CD4-positive, alpha-beta T cell (primary cell): ENCODE measurements at regions not wholly inside any gene's neighbourhood (a gene's known extent, or its start where the extent isn't known, plus 50 kb on each side); places are given as distances from the start of the nearest gene placed in this dataset.

Source experiments
- ATAC-seq: fragments of 200-7000 bp; cut with Tn5 transposase; one replicate; pipeline ENCODE4 v1.10.0; 2022; ENCODE audit warnings: mild to moderate bottlenecking; ENCODE audit not compliant: poor library complexity
- CTCF ChIA-PET: fragments of 350-600 bp; sonication (Branson Sonifier 250); formaldehyde crosslinking; loops from one replicate; lab custom pipeline; 2021; ENCODE audit warnings: antibody characterized with exemption, inconsistent platforms; lab: Charles Lee
- POLR2A ChIA-PET: fragments of 350-600 bp; sonication (Branson Sonifier 250); formaldehyde crosslinking; loops from one replicate; lab custom pipeline; 2021; ENCODE audit warnings: antibody characterized with exemption, inconsistent platforms; lab: Charles Lee
- DNase-seq, 14 experiments: peaks; one replicate each; pipeline ENCODE4 v3.0.0-alpha.2; 2013 to 2020; ENCODE audit warnings: mixed read lengths in 2 of 14
- H3K27ac ChIP-seq, 2 donors: one replicate each; pipeline versions ENCODE4 v1.5.1 to v1.7.0; 2013; ENCODE audit warnings: low read length in 2 of 2, low read depth in 1 of 2, mild to moderate bottlenecking in 1 of 2
- H3K27me3 ChIP-seq, 2 experiments: 1 replicate in 1 of 2; 2 replicates in 1 of 2; pipeline versions ENCODE4 v1.6.1 to v1.7.0; 2013; ENCODE audit warnings: low read length in 2 of 2, control low read depth in 1 of 2, mild to moderate bottlenecking in 1 of 2, moderate library complexity in 1 of 2; ENCODE audit not compliant: insufficient read depth in 2 of 2, control insufficient read depth in 1 of 2
- H3K36me3 ChIP-seq: one replicate; pipeline ENCODE4 v1.6.1; 2013; ENCODE audit warnings: low read length, control low read depth; ENCODE audit not compliant: insufficient read depth
- H3K4me1 ChIP-seq: one replicate; pipeline ENCODE4 v1.6.1; 2013; ENCODE audit warnings: low read length, control low read depth; ENCODE audit not compliant: insufficient read depth
- H3K4me3 ChIP-seq: one replicate; pipeline ENCODE4 v1.5.1; 2013; ENCODE audit warnings: mild to moderate bottlenecking, low read length, moderate library complexity
- H3K9me3 ChIP-seq, 2 experiments: 1 replicate in 1 of 2; 2 replicates in 1 of 2; pipeline versions ENCODE4 v1.6.1 to v1.7.0; 2013; ENCODE audit warnings: low read length in 2 of 2, mild to moderate bottlenecking in 2 of 2, control low read depth in 1 of 2, moderate library complexity in 1 of 2; ENCODE audit not compliant: control insufficient read depth in 1 of 2, insufficient read depth in 1 of 2
- H3K27ac Mint-ChIP-seq: one replicate; pipeline ENCODE4 v1.8.0; 2020; ENCODE audit warnings: mixed read lengths
- H3K27me3 Mint-ChIP-seq: one replicate; pipeline ENCODE4 v1.8.0; 2021; ENCODE audit warnings: mixed read lengths
- H3K36me3 Mint-ChIP-seq: one replicate; pipeline ENCODE4 v1.8.0; 2021; ENCODE audit warnings: low read depth, mixed read lengths
- H3K4me1 Mint-ChIP-seq: one replicate; pipeline ENCODE4 v1.8.0; 2021; ENCODE audit warnings: low read depth, mixed read lengths
- H3K4me3 Mint-ChIP-seq: one replicate; pipeline ENCODE4 v1.8.0; 2020; ENCODE audit warnings: mild to moderate bottlenecking, mixed read lengths
- H3K9me3 Mint-ChIP-seq: one replicate; pipeline ENCODE4 v1.8.0; 2020; ENCODE audit warnings: mixed read lengths
- intact Hi-C, 2 experiments: fragments of 100-400 bp; cut with DNase I in 1 of 2; cut with micrococcal nuclease in 1 of 2; formaldehyde crosslinking; loops; one replicate each; pipeline versions ENCODE4 v1.15.1 to v1.9.0; 2023 to 2025; cut with DNase I, micrococcal nuclease
- TF ChIP-seq, protein P1 (sequence below): fragments of 200-600 bp; IDR thresholded peaks from one replicate; pipeline ENCODE4 v1.8.0; 2022; ENCODE audit warnings: antibody characterized with exemption, mild to moderate bottlenecking

DNA sequence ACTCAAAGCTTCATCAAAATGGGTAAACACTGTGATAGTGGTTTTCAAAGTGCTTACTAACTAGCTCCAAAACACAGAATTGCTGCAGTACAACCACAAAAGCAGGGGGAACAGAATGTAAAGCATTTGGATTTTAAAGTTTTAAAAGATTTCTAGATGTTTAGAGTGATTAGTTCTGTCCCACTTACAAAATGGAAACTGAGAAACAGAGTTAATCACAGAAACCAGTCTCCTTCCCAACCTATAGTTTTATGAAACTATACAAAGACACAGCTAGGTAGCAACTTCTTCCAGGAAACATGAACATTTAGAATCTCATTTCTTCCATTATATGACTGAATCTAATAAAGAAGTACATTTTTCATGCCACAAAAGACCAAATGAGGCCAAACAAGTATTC, 73.8 kb upstream of the HNRNPA3 start:
- H3K27ac ChIP-seq, result no peak overlapping the region

DNA sequence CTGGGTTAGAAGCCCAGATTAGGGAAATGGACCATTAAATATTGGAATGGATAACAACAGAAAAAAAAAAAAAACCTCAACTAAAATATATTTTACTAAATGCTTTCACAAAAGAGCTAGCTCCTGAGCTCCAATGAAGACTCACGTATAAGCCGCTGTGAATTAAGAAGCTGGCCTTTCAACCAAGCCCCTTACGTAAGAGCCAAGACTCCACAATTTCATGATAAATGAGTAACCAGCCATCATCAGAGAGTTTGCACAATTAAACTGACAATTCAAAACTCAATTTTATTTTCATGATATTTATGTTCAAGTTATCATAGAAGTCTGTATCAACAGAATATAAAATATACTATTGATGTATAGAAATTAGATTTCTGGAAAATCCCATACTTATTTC, 70.7 kb upstream of the HNRNPA3 start:
- peaks cover 51% of the 10 kb centered on the region for H3K27me3 Mint-ChIP-seq
- Histone ChIP-seq H3K27ac (no peak overlapping the region), H3K27me3 (peaks cover 4 to 19% of the 10 kb centered on the region in 2 experiments), H3K4me3 (no peak overlapping the region), H3K36me3 (no peaks in the 10 kb centered on the region), H3K4me1 (no peaks in the 10 kb centered on the region), H3K9me3 (no peaks in the 10 kb centered on the region)
- no peak overlapping the region for H3K4me3 Mint-ChIP-seq
- CTCF ChIA-PET, result no interaction called here
- ATAC-seq, result no peak
- no peaks in the 10 kb centered on the region for H3K36me3 Mint-ChIP-seq
- POLR2A ChIA-PET, result no interaction called here
- intact Hi-C loops, result loop anchor here (10.0 kb wide), 3 partner anchors 487 to 687 kb away; no protein-coding TSS in a partner anchor
- TF ChIP-seq, protein P1, sequence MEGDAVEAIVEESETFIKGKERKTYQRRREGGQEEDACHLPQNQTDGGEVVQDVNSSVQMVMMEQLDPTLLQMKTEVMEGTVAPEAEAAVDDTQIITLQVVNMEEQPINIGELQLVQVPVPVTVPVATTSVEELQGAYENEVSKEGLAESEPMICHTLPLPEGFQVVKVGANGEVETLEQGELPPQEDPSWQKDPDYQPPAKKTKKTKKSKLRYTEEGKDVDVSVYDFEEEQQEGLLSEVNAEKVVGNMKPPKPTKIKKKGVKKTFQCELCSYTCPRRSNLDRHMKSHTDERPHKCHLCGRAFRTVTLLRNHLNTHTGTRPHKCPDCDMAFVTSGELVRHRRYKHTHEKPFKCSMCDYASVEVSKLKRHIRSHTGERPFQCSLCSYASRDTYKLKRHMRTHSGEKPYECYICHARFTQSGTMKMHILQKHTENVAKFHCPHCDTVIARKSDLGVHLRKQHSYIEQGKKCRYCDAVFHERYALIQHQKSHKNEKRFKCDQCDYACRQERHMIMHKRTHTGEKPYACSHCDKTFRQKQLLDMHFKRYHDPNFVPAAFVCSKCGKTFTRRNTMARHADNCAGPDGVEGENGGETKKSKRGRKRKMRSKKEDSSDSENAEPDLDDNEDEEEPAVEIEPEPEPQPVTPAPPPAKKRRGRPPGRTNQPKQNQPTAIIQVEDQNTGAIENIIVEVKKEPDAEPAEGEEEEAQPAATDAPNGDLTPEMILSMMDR, result no peak
- no peak overlapping the region for H3K27ac Mint-ChIP-seq
- no peaks in the 10 kb centered on the region for H3K9me3 Mint-ChIP-seq
- no peak for DNase-seq
- no peaks in the 10 kb centered on the region for H3K4me1 Mint-ChIP-seq

More for the DNA sequence above, 73.8 kb upstream of the HNRNPA3 start:
- no peaks in the 10 kb centered on the region for H3K36me3 Mint-ChIP-seq
- Histone ChIP-seq H3K27me3 (peaks cover 4 to 10% of the 10 kb centered on the region in 2 experiments), H3K36me3 (no peaks in the 10 kb centered on the region), H3K9me3 (no peaks in the 10 kb centered on the region), H3K4me1 (no peaks in the 10 kb centered on the region), H3K4me3 (no peak overlapping the region)
- peaks cover 34% of the 10 kb centered on the region for H3K27me3 Mint-ChIP-seq
- TF ChIP-seq, protein P1, result no peak
- no peaks in the 10 kb centered on the region for H3K9me3 Mint-ChIP-seq
- ATAC-seq (no peak), DNase-seq (no peak)
- no peak overlapping the region for H3K27ac Mint-ChIP-seq
- intact Hi-C loops, result no loop called here
- POLR2A ChIA-PET, result no interaction called here
- H3K4me1 Mint-ChIP-seq, result no peaks in the 10 kb centered on the region
- CTCF ChIA-PET, result interaction anchor here (3.2 kb wide), 1 partner anchor 10 kb away, joined by 13 read pairs; no protein-coding TSS in a partner anchor
- no peak overlapping the region for H3K4me3 Mint-ChIP-seq

DNA sequence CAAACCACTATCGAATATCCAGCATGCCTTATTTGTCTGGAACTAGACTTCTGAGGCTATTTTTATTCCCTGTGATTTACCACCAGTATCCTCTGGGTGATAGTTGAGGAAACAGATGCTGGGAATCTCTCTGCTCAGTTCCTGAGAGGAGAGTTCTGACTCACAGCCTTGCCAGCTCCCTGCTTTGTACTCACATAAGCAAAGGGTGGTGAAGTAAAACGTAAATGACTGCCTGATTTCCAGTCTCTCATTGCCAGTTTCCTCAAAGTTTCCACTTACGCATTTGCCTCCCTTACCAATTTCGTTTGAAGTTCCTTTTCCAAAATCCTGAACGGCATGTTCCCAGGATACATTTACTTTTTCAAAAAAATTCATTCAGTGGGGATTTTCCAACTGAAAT, 69.2 kb upstream of the HNRNPA3 start:
- ChIA-PET POLR2A (no interaction called here), CTCF (interaction anchor here (1.4 kb wide), 1 partner anchor 23 kb away, joined by 3 read pairs; no protein-coding TSS in a partner anchor)
- intact Hi-C loops, result loop anchor here (10.0 kb wide), 3 partner anchors 489 to 689 kb away; no protein-coding TSS in a partner anchor

More for the DNA sequence above, 69.2 kb upstream of the HNRNPA3 start:
- Histone ChIP-seq H3K36me3 (no peaks in the 10 kb centered on the region), H3K27ac (no peak overlapping the region), H3K4me3 (no peak overlapping the region), H3K4me1 (peaks cover 6% of the 10 kb centered on the region), H3K27me3 (peaks cover 7 to 29% of the 10 kb centered on the region in 2 experiments), H3K9me3 (no peaks in the 10 kb centered on the region)
- Mint-ChIP-seq H3K36me3 (no peaks in the 10 kb centered on the region), H3K27me3 (peaks cover 57% of the 10 kb centered on the region), H3K4me1 (peaks cover 7% of the 10 kb centered on the region), H3K27ac (no peak overlapping the region), H3K4me3 (no peak overlapping the region), H3K9me3 (no peaks in the 10 kb centered on the region)
- TF ChIP-seq, protein P1, result no peak
- ATAC-seq, result no peak
- no peak for DNase-seq
